GM12878 (cell line): ENCODE measurements at regions not wholly inside any gene's neighbourhood (a gene's known extent, or its start where the extent isn't known, plus 50 kb on each side); places are given as distances from the start of the nearest gene placed in this dataset.
"Not testable (repeated sequence)": the region's sequence is repeated elsewhere in the genome, so short reads cannot be mapped to it uniquely, and the experiment has no call there.

Experiments
- ATAC-seq: fragments of 200-7000 bp; cut with Tn5 transposase; 3 replicates; pipeline ENCODE4 v1.9.1; 2020; ENCODE audit warnings: mild to moderate bottlenecking, moderate library complexity
- BruUV-seq: library from RNA; stranded (reverse); fragments of 400-500 nt; replicated peaks from 2 replicates; lab custom pipeline; 2021; lab: Mats Ljungman, UMichigan
- CTCF ChIA-PET: fragments of 300-600 bp; sonication (Branson Sonifier 250); formaldehyde crosslinking; extraction: SDS; loops from one replicate; lab custom pipeline; 2021; ENCODE audit warnings: inconsistent platforms; lab: Yijun Ruan, JAX
- POLR2A ChIA-PET: fragments of 350-600 bp; formaldehyde crosslinking; extraction: SDS; loops from one replicate; lab custom pipeline; 2021; ENCODE audit warnings: inconsistent platforms; lab: Charles Lee
- RAD21 ChIA-PET: fragments of 300-600 bp; sonication (Branson Sonifier 250); formaldehyde crosslinking; loops from one replicate; lab custom pipeline; 2023; ENCODE audit warnings: antibody characterized with exemption; ENCODE audit not compliant: unreplicated experiment; lab: Charles Lee
- SMC1A ChIA-PET: fragments of 300-600 bp; sonication (Branson Sonifier 250); formaldehyde crosslinking; loops from one replicate; lab custom pipeline; 2023; ENCODE audit not compliant: unreplicated experiment, uncharacterized antibody; lab: Charles Lee
- DNase-seq: peaks from one replicate; pipeline ENCODE4 v3.0.0-alpha.2; 2011; ENCODE audit warnings: low read depth, low spot score
- FAIRE-seq: peaks from 3 replicates; lab custom pipeline; 2011; peaks lifted over from hg19 to GRCh38; lab: Jason Lieb, UNC
- H2AFZ ChIP-seq: 2 replicates; pipeline ENCODE4 v1.6.0; 2011; ENCODE audit warnings: low read depth, low read length, control low read depth; ENCODE audit not compliant: control insufficient read depth
- H3K27ac ChIP-seq: 2 replicates; pipeline ENCODE4 v1.5.1; 2011; ENCODE audit warnings: control low read depth; ENCODE audit not compliant: control insufficient read depth, insufficient read depth
- H3K27me3 ChIP-seq, 2 experiments: replicated peaks in 1 of 2; 2 replicates each; pipeline versions ENCODE4 v1.6.0 to v1.6.1; 2011; ENCODE audit warnings: low read length in 1 of 2; ENCODE audit not compliant: control insufficient read depth in 2 of 2, insufficient read depth in 2 of 2
- H3K36me3 ChIP-seq, 2 experiments: 2 replicates each; pipeline ENCODE4 v1.5.1; 2011; ENCODE audit warnings: low read length in 1 of 2; ENCODE audit not compliant: control insufficient read depth in 2 of 2, insufficient read depth in 2 of 2
- H3K4me1 ChIP-seq: 2 replicates; pipeline ENCODE4 v1.6.1; 2011; ENCODE audit warnings: mild to moderate bottlenecking, low read length, moderate library complexity, mixed read lengths; ENCODE audit not compliant: control insufficient read depth, insufficient read depth
- H3K4me2 ChIP-seq: 2 replicates; pipeline ENCODE4 v1.6.0; 2011; ENCODE audit warnings: control low read depth; ENCODE audit not compliant: control insufficient read depth, insufficient read depth
- H3K4me3 ChIP-seq: fragments of 200-600 bp; sonication (generic); 2 replicates; pipeline ENCODE4 v1.5.1; 2016
- H3K79me2 ChIP-seq: 2 replicates; pipeline ENCODE4 v1.6.0; 2011; ENCODE audit warnings: low read length; ENCODE audit not compliant: control insufficient read depth, insufficient read depth
- H3K9ac ChIP-seq: 2 replicates; pipeline ENCODE4 v1.8.0; 2011; ENCODE audit warnings: low read length, control low read depth, mixed read lengths; ENCODE audit not compliant: control insufficient read depth, insufficient read depth
- H3K9me3 ChIP-seq: replicated peaks from 3 replicates; pipeline ENCODE4 v1.5.1; 2011; ENCODE audit warnings: mild to moderate bottlenecking, low read length; ENCODE audit not compliant: control insufficient read depth, insufficient read depth
- H4K20me1 ChIP-seq: 2 replicates; pipeline ENCODE4 v1.6.0; 2011; ENCODE audit not compliant: control insufficient read depth, insufficient read depth
- EED ChIP-seq: sonication (generic); IDR thresholded peaks from 2 replicates; pipeline ENCODE4 v1.6.1; 2016; ENCODE audit warnings: antibody characterized with exemption, low read depth
- ESRRA ChIP-seq: IDR thresholded peaks from 2 replicates; pipeline ENCODE4 v1.6.1; 2012; ENCODE audit warnings: mild to moderate bottlenecking, low read length, improper control_type of control experiment
- MAX ChIP-seq: IDR thresholded peaks from 2 replicates; pipeline ENCODE4 v1.6.1; 2012; ENCODE audit warnings: low read depth, low read length, improper control_type of control experiment
- NR2C1 ChIP-seq: fragments of 450-650 bp; IDR thresholded peaks from 2 replicates; pipeline ENCODE4 v1.6.1; 2017; ENCODE audit warnings: antibody characterized with exemption, mild to moderate bottlenecking, moderate library complexity
- SRF ChIP-seq, 2 experiments: IDR thresholded peaks; 2 replicates each; pipeline ENCODE4 v1.6.1; 2011; ENCODE audit warnings: low read depth in 2 of 2, low read length in 2 of 2, mild to moderate bottlenecking in 1 of 2, moderate library complexity in 1 of 2
- TCF3 ChIP-seq: IDR thresholded peaks from 2 replicates; pipeline ENCODE4 v1.6.1; 2012; ENCODE audit warnings: low read depth, mild to moderate bottlenecking, low read length, borderline replicate concordance; ENCODE audit not compliant: insufficient read depth
- ZNF207 ChIP-seq: fragments of 450-650 bp; IDR thresholded peaks from 2 replicates; pipeline ENCODE4 v1.6.1; 2014; ENCODE audit warnings: antibody characterized with exemption, mild to moderate bottlenecking, borderline replicate concordance
- ZNF24 ChIP-seq: fragments of 450-650 bp; IDR thresholded peaks from 2 replicates; pipeline ENCODE4 v1.6.1; 2017; ENCODE audit warnings: antibody characterized with exemption, mild to moderate bottlenecking
- WGBS: methylation state at CpG from one replicate; pipeline ENCODE4 v1.1.6; 2016; ENCODE audit warnings: low lambda C conversion rate; ENCODE audit not compliant: insufficient replicate concordance, insufficient coverage; ENCODE audit errors: missing lambda C conversion rate; 5-methylcytosine and 5-hydroxymethylcytosine counted together
- in situ Hi-C: fragments of 300-500 bp; cut with MboI; formaldehyde crosslinking; loops from 9 replicates; pipeline ENCODE4 v1.14.3; 2018; ENCODE audit warnings: mixed read lengths
- intact Hi-C: fragments of 100-400 bp; cut with micrococcal nuclease; formaldehyde crosslinking; loops from one replicate; pipeline ENCODE4 v1.14.2; 2022; ENCODE audit not compliant: unreplicated experiment

- POLR2A ChIA-PET: no interaction called here
- Histone ChIP-seq H3K27me3 (no peaks in the 10 kb centered on the region), H2AFZ (no peak overlapping the region), H3K4me1 (no peaks in the 10 kb centered on the region), H3K79me2 (no peaks in the 10 kb centered on the region), H3K27ac (no peak overlapping the region), H4K20me1 (no peaks in the 10 kb centered on the region), H3K36me3 (no peaks in the 10 kb centered on the region), H3K9me3 (no peaks in the 10 kb centered on the region), H3K9ac (no peak overlapping the region), H3K4me3 (no peak overlapping the region), H3K4me2 (no peak overlapping the region)
- RAD21 ChIA-PET: no interaction called here
- SMC1A ChIA-PET: interaction anchor here (1.0 kb wide), 1 partner anchor 205 kb away, joined by 3 read pairs; no protein-coding TSS in a partner anchor
- DNase-seq (no peak), FAIRE-seq (no peak), ATAC-seq (peak; percentile 32; the same call in 1 of the 3 replicates)
- intact Hi-C loops (no loop called here), in situ Hi-C loops (no loop called here)
- TF ChIP-seq MAX (no peak), NR2C1 (no peak), ZNF24 (no peak), EED (no peak), ESRRA (no peak), TCF3 (no peak), ZNF207 (no peak), SRF (IDR thresholded peaks at IDR 0.05; ENCODE audit: low read depth in 2 of 2, low read length in 2 of 2) (no peak)
- no TSS peak for BruUV-seq
- CTCF ChIA-PET: interaction anchor here (0.6 kb wide), 1 partner anchor 39 kb away, joined by 3 read pairs; no protein-coding TSS in a partner anchor
- WGBS: 9% methylated on average over 6 of the region's 6 CpGs
These were observed 177.2 kb downstream of the PLPPR4 start for GRCh38 chr1:99441299-99442095.

- BruUV-seq, in situ Hi-C loops, FAIRE-seq, H3K27me3 ChIP-seq, SMC1A ChIA-PET, H3K9me3 ChIP-seq, H4K20me1 ChIP-seq, intact Hi-C loops, H2AFZ ChIP-seq, DNase-seq, H3K4me1 ChIP-seq, H3K36me3 ChIP-seq, H3K27ac ChIP-seq, POLR2A ChIA-PET, ATAC-seq, H3K4me2 ChIP-seq, H3K79me2 ChIP-seq, H3K4me3 ChIP-seq, H3K9ac ChIP-seq: not testable (repeated sequence)
- ChIA-PET CTCF (interaction anchor here (0.8 kb wide), 1 partner anchor 9 kb away, joined by 4 read pairs; no protein-coding TSS in a partner anchor), RAD21 (interaction anchor here (0.6 kb wide), 1 partner anchor 39 kb away, joined by 4 read pairs; no protein-coding TSS in a partner anchor)
- 20% methylated on average over 6 of the region's 6 CpGs for WGBS
These were observed 180.1 kb downstream of the PLPPR4 start for GRCh38 chr1:99444211-99444927.
